ENCODE measurements at regions not wholly inside any gene's neighbourhood (a gene's known extent, or its start where the extent isn't known, plus 50 kb on each side); places are given as distances from the start of the nearest gene placed in this dataset.
A peak's percentile ranks its signal among the peaks of the same experiment; 100 is the strongest.

GRCh38 chr6:164887660-164888059 is 421.7 kb downstream of the C6orf118 start:
- Histone ChIP-seq H3K36me3 (ENCODE audit: control insufficient read depth, insufficient read depth, low read length) (no peaks in the 10 kb centered on the region), H3K4me3 (replicated peaks; ENCODE audit: low read depth, low read length) (no peak overlapping the region), H3K27me3 (replicated peaks; ENCODE audit: control insufficient read depth, insufficient read depth, low read length) (no peaks in the 10 kb centered on the region)
- no peak for DNase-seq (ENCODE audit: extremely low read depth, insufficient read length)
- no peak for TF ChIP-seq CTCF (IDR thresholded peaks at IDR 0.05; ENCODE audit: insufficient read depth, low read length, poor library complexity, severe bottlenecking)

- no peaks in the 10 kb centered on the region for H3K36me3 ChIP-seq (ENCODE audit: control insufficient read depth, insufficient read depth, low read length)
- no peak for TF ChIP-seq CTCF (IDR thresholded peaks at IDR 0.05; ENCODE audit: insufficient read depth, low read length, poor library complexity, severe bottlenecking)
- H3K27me3 ChIP-seq (replicated peaks; ENCODE audit: control insufficient read depth, insufficient read depth, low read length), result no peaks in the 10 kb centered on the region
- H3K4me3 ChIP-seq (replicated peaks; ENCODE audit: low read depth, low read length), result no peak overlapping the region
- DNase-seq (ENCODE audit: extremely low read depth, insufficient read length), result no peak
Measured at GRCh38 chr6:164882236-164882635, 427.2 kb downstream of the C6orf118 start.

GRCh38 chr6:164871783-164872182 is 437.6 kb downstream of the C6orf118 start:
- no peak for TF ChIP-seq CTCF (IDR thresholded peaks at IDR 0.05; ENCODE audit: insufficient read depth, low read length, poor library complexity, severe bottlenecking)
- DNase-seq (ENCODE audit: extremely low read depth, insufficient read length), result no peak
- Histone ChIP-seq H3K36me3 (ENCODE audit: control insufficient read depth, insufficient read depth, low read length) (no peaks in the 10 kb centered on the region), H3K27me3 (replicated peaks; ENCODE audit: control insufficient read depth, insufficient read depth, low read length) (no peaks in the 10 kb centered on the region), H3K4me3 (replicated peaks; ENCODE audit: low read depth, low read length) (no peak overlapping the region)

- no peak for TF ChIP-seq CTCF (IDR thresholded peaks at IDR 0.05; ENCODE audit: insufficient read depth, low read length, poor library complexity, severe bottlenecking)
- no peaks in the 10 kb centered on the region for H3K27me3 ChIP-seq (replicated peaks; ENCODE audit: control insufficient read depth, insufficient read depth, low read length)
- H3K4me3 ChIP-seq (replicated peaks; ENCODE audit: low read depth, low read length), result no peak overlapping the region
- H3K36me3 ChIP-seq (ENCODE audit: control insufficient read depth, insufficient read depth, low read length), result no peaks in the 10 kb centered on the region
- DNase-seq (ENCODE audit: extremely low read depth, insufficient read length), result no peak
Measured at GRCh38 chr6:164870164-164870563, 439.2 kb downstream of the C6orf118 start.

GRCh38 chr6:164861967-164862366 is 447.4 kb downstream of the C6orf118 start:
- no peak for TF ChIP-seq CTCF (IDR thresholded peaks at IDR 0.05; ENCODE audit: insufficient read depth, low read length, poor library complexity, severe bottlenecking)
- H3K36me3 ChIP-seq (ENCODE audit: control insufficient read depth, insufficient read depth, low read length), result no peaks in the 10 kb centered on the region
- no peak for DNase-seq (ENCODE audit: extremely low read depth, insufficient read length)
- H3K4me3 ChIP-seq (replicated peaks; ENCODE audit: low read depth, low read length), result no peak overlapping the region
- H3K27me3 ChIP-seq (replicated peaks; ENCODE audit: control insufficient read depth, insufficient read depth, low read length), result no peaks in the 10 kb centered on the region

GRCh38 chr6:164859816-164860215 is 449.6 kb downstream of the C6orf118 start:
- Histone ChIP-seq H3K4me3 (replicated peaks; ENCODE audit: low read depth, low read length) (0 out of 2 replicates have a peak overlapping the region, but pooled peaks have one; percentile 2), H3K36me3 (ENCODE audit: control insufficient read depth, insufficient read depth, low read length) (no peaks in the 10 kb centered on the region), H3K27me3 (replicated peaks; ENCODE audit: control insufficient read depth, insufficient read depth, low read length) (no peaks in the 10 kb centered on the region)
- TF ChIP-seq CTCF (IDR thresholded peaks at IDR 0.05; ENCODE audit: insufficient read depth, low read length, poor library complexity, severe bottlenecking), result no peak
- no peak for DNase-seq (ENCODE audit: extremely low read depth, insufficient read length)

Data from GM06990 (cell line).